IMR-90 (cell line): ENCODE measurements at regions not wholly inside any gene's neighbourhood (a gene's known extent, or its start where the extent isn't known, plus 50 kb on each side); places are given as distances from the start of the nearest gene placed in this dataset.

Experiments
- ATAC-seq: fragments of 200-7000 bp; cut with Tn5 transposase; 2 replicates; pipeline ENCODE4 v1.9.1; 2020; ENCODE audit warnings: low read depth, mild to moderate bottlenecking, moderate library complexity
- BruUV-seq: library from RNA; stranded (reverse); fragments of 400-500 nt; replicated peaks from 2 replicates; lab custom pipeline; 2021; lab: Mats Ljungman, UMichigan
- CTCF ChIA-PET: fragments of 300-600 bp; formaldehyde crosslinking; extraction: SDS; loops from one replicate; lab custom pipeline; 2021; ENCODE audit warnings: antibody characterized with exemption; lab: Yijun Ruan, JAX
- POLR2A ChIA-PET: fragments of 300-600 bp; sonication (Branson Sonifier 250); formaldehyde crosslinking; loops from one replicate; lab custom pipeline; 2022; ENCODE audit warnings: antibody characterized with exemption; ENCODE audit not compliant: unreplicated experiment; lab: Charles Lee
- DNase-seq: peaks from one replicate; pipeline ENCODE4 v3.0.0; 2013
- H2AFZ ChIP-seq: replicated peaks from 2 replicates; pipeline ENCODE3; 2013; ENCODE audit warnings: low read length, mild to moderate bottlenecking; ENCODE audit not compliant: poor library complexity
- H2AK5ac ChIP-seq: 2 replicates; pipeline ENCODE4 v1.6.1; 2013; ENCODE audit warnings: low read depth, low read length, inconsistent platforms
- H2AK9ac ChIP-seq: replicated peaks from 2 replicates; pipeline ENCODE3; 2013; ENCODE audit warnings: mild to moderate bottlenecking, low read depth, low read length, moderate library complexity; ENCODE audit not compliant: poor library complexity
- H2BK120ac ChIP-seq: 2 replicates; pipeline ENCODE4 v1.6.1; 2013; ENCODE audit warnings: low read depth, low read length, inconsistent platforms
- H2BK15ac ChIP-seq: 3 replicates; pipeline ENCODE4 v1.6.1; 2013; ENCODE audit warnings: low read depth, low read length, inconsistent platforms
- H2BK20ac ChIP-seq: 2 replicates; pipeline ENCODE4 v1.6.1; 2013; ENCODE audit warnings: low read depth, mild to moderate bottlenecking, inconsistent platforms, low read length, moderate library complexity
- H2BK5ac ChIP-seq: 2 replicates; pipeline ENCODE4 v1.6.1; 2013; ENCODE audit warnings: mild to moderate bottlenecking, low read depth, low read length, inconsistent platforms; ENCODE audit not compliant: poor library complexity, severe bottlenecking
- H3K14ac ChIP-seq: replicated peaks from 2 replicates; pipeline ENCODE4 v1.6.1; 2013; ENCODE audit warnings: low read depth, low read length, inconsistent platforms
- H3K18ac ChIP-seq: 2 replicates; pipeline ENCODE4 v1.6.1; 2013; ENCODE audit warnings: low read depth, low read length, control low read depth
- H3K23ac ChIP-seq: 2 replicates; pipeline ENCODE4 v1.6.1; 2013; ENCODE audit warnings: low read depth, low read length, inconsistent platforms
- H3K27ac ChIP-seq: 2 replicates; pipeline ENCODE4 v1.5.1; 2013; ENCODE audit warnings: mild to moderate bottlenecking, control low read depth, low read length; ENCODE audit not compliant: insufficient read depth
- H3K27me3 ChIP-seq: 2 replicates; pipeline ENCODE4 v1.6.1; 2013; ENCODE audit warnings: low read length; ENCODE audit not compliant: control insufficient read depth, insufficient read depth
- H3K36me3 ChIP-seq: 2 replicates; pipeline ENCODE4 v1.6.1; 2013; ENCODE audit warnings: low read length, mixed read lengths; ENCODE audit not compliant: control insufficient read depth, insufficient read depth
- H3K4ac ChIP-seq: 2 replicates; pipeline ENCODE4 v1.6.1; 2013; ENCODE audit warnings: low read depth, low read length, inconsistent platforms
- H3K4me1 ChIP-seq: 2 replicates; pipeline ENCODE4 v1.6.1; 2013; ENCODE audit warnings: low read length, mixed read lengths; ENCODE audit not compliant: control insufficient read depth, insufficient read depth
- H3K4me2 ChIP-seq: 2 replicates; pipeline ENCODE4 v1.6.1; 2013; ENCODE audit warnings: low read depth, mild to moderate bottlenecking, control low read depth, low read length, moderate library complexity
- H3K4me3 ChIP-seq: 2 replicates; pipeline ENCODE4 v1.5.1; 2013; ENCODE audit warnings: low read depth, mild to moderate bottlenecking, control low read depth, low read length, moderate library complexity; ENCODE audit not compliant: insufficient read depth
- H3K56ac ChIP-seq: 2 replicates; pipeline ENCODE4 v1.6.1; 2013; ENCODE audit warnings: low read length, inconsistent platforms; ENCODE audit not compliant: insufficient read depth; ENCODE audit errors: extremely low read depth
- H3K79me1 ChIP-seq, 2 experiments: 2 replicates each; pipeline ENCODE4 v1.6.1; 2013; ENCODE audit warnings: low read length in 2 of 2, inconsistent platforms in 1 of 2, low read depth in 1 of 2
- H3K9ac ChIP-seq: 2 replicates; pipeline ENCODE4 v1.6.1; 2013; ENCODE audit warnings: low read depth, low read length, control low read depth
- H3K9me1 ChIP-seq: 2 replicates; pipeline ENCODE4 v1.6.1; 2013; ENCODE audit warnings: low read length, inconsistent platforms; ENCODE audit not compliant: insufficient read depth
- H3K9me3 ChIP-seq: 2 replicates; pipeline ENCODE4 v1.6.1; 2013; ENCODE audit warnings: low read length; ENCODE audit not compliant: control insufficient read depth, insufficient read depth
- H4K20me1 ChIP-seq: 2 replicates; pipeline ENCODE4 v1.6.1; 2013; ENCODE audit warnings: low read length, inconsistent platforms; ENCODE audit not compliant: insufficient read depth
- H4K5ac ChIP-seq: 2 replicates; pipeline ENCODE4 v1.6.1; 2013; ENCODE audit warnings: mild to moderate bottlenecking, low read depth, low read length, control low read depth
- H4K8ac ChIP-seq, 2 experiments: 2 replicates each; pipeline ENCODE4 v1.6.1; 2013; ENCODE audit warnings: low read depth in 2 of 2, low read length in 2 of 2, control low read depth in 1 of 2, inconsistent platforms in 1 of 2
- H4K91ac ChIP-seq: 2 replicates; pipeline ENCODE4 v1.6.1; 2013; ENCODE audit warnings: low read depth, low read length, inconsistent platforms; ENCODE audit not compliant: insufficient read depth
- SMC3 ChIP-seq: fragments of 150-350 bp; IDR thresholded peaks from 2 replicates; pipeline ENCODE4 v1.6.1; 2016; ENCODE audit warnings: low read depth, mild to moderate bottlenecking, antibody characterized with exemption, low read length, moderate library complexity
- WGBS, 2 experiments: methylation state at CpG; one replicate each; pipeline versions ENCODE4 v1.1.5 to v1.1.7; 2013; ENCODE audit warnings: missing lambda C conversion rate in 2 of 2; ENCODE audit not compliant: insufficient read length in 1 of 2; ENCODE audit errors: extremely low coverage in 2 of 2; 5-methylcytosine and 5-hydroxymethylcytosine counted together
- dilution Hi-C: fragments of 300-500 bp; cut with HindIII; formaldehyde crosslinking; loops from one replicate; pipeline ENCODE4 v1.14.3; 2018; ENCODE audit warnings: low sequenced_read_pairs; ENCODE audit not compliant: unreplicated experiment
- in situ Hi-C: fragments of 300-500 bp; cut with MboI; formaldehyde crosslinking; loops from 3 replicates; pipeline ENCODE4 v1.14.3; 2019; ENCODE audit warnings: low sequenced_read_pairs, inconsistent platforms, mixed read lengths
- intact Hi-C: fragments of 100-400 bp; cut with micrococcal nuclease; formaldehyde crosslinking; loops from 2 replicates; pipeline ENCODE4 v1.10.0; 2022

GRCh38 chr4:159006202-159006601, 96.7 kb upstream of the RAPGEF2 start:
- no peaks in the 10 kb centered on the region for H4K20me1 ChIP-seq
- no peak overlapping the region for H3K4me3 ChIP-seq
- H2BK15ac ChIP-seq, result no peak overlapping the region
- H3K4me1 ChIP-seq, result peaks cover 6% of the 10 kb centered on the region; the same call in 1 of the 2 replicates
- POLR2A ChIA-PET, result no interaction called here
- no TSS peak for BruUV-seq
- H3K27ac ChIP-seq, result no peak overlapping the region
- H4K8ac ChIP-seq, result no peak overlapping the region
- CTCF ChIA-PET, result no interaction called here
- ATAC-seq, result no peak
- no peak overlapping the region for H3K4ac ChIP-seq
- dilution Hi-C loops (no loop called here), intact Hi-C loops (no loop called here), in situ Hi-C loops (no loop called here)
- no peak overlapping the region for H3K18ac ChIP-seq
- WGBS, 2 experiments, result no CpG with 5 or more reads among the region's 3 CpGs
- H4K91ac ChIP-seq, result no peak overlapping the region
- peak; percentile 48 for DNase-seq
- H3K56ac ChIP-seq, result no peak overlapping the region
- no peaks in the 10 kb centered on the region for H3K9me3 ChIP-seq
- H2AK9ac ChIP-seq, result no peak overlapping the region
- H2AK5ac ChIP-seq, result no peak overlapping the region
- H3K4me2 ChIP-seq, result peak overlapping the region; percentile 1; the same call in 1 of the 2 replicates
- H3K36me3 ChIP-seq, result no peaks in the 10 kb centered on the region
- H3K9ac ChIP-seq, result no peak overlapping the region
- no peaks in the 10 kb centered on the region for H3K27me3 ChIP-seq
- no peak overlapping the region for H4K5ac ChIP-seq
- H2BK5ac ChIP-seq, result no peak overlapping the region
- H2BK120ac ChIP-seq, result no peak overlapping the region
- H2BK20ac ChIP-seq, result no peak overlapping the region
- no peak overlapping the region for H3K14ac ChIP-seq
- no peak overlapping the region for H3K23ac ChIP-seq
- H3K79me1 ChIP-seq, result no peaks in the 10 kb centered on the region
- TF ChIP-seq SMC3, result no peak
- H2AFZ ChIP-seq, result no peak overlapping the region
- no peaks in the 10 kb centered on the region; the same call in 1 of the 2 replicates for H3K9me1 ChIP-seq
